ENCODE measurements at regions not wholly inside any gene's neighbourhood (a gene's known extent, or its start where the extent isn't known, plus 50 kb on each side); places are given as distances from the start of the nearest gene placed in this dataset.

- no peak overlapping the region for H3K4me3 ChIP-seq (ENCODE audit: low read depth, low read length, poor library complexity, severe bottlenecking)
These were observed 1554.9 kb downstream of the EFNB2 start for GRCh38 chr13:104980586-104980985.

GRCh38 chr13:104979281-104980030 lies 1556.0 kb downstream of the EFNB2 start:
- peaks cover 4% of the 10 kb centered on the region for H3K4me1 ChIP-seq (ENCODE audit: insufficient read depth, low read length, severe bottlenecking)
- H3K27ac ChIP-seq (ENCODE audit: low read depth, low read length, poor library complexity, severe bottlenecking) = no peak overlapping the region

More at GRCh38 chr13:104980586-104980985, 1554.9 kb downstream of the EFNB2 start:
- H3K27me3 ChIP-seq (ENCODE audit: insufficient read depth, low read length) = no peaks in the 10 kb centered on the region
- H3K9me3 ChIP-seq (ENCODE audit: low read length) = no peaks in the 10 kb centered on the region
- no peaks in the 10 kb centered on the region for H3K36me3 ChIP-seq (ENCODE audit: insufficient read depth, low read length)
- no peaks in the 10 kb centered on the region for H3F3A ChIP-seq (ENCODE audit: insufficient read depth, low read length)
- no peaks in the 10 kb centered on the region for H3K9me2 ChIP-seq (ENCODE audit: low read depth, low read length)
- no peak overlapping the region for H3K27ac ChIP-seq (ENCODE audit: low read depth, low read length, poor library complexity, severe bottlenecking)
- peaks cover 14% of the 10 kb centered on the region for H3K4me1 ChIP-seq (ENCODE audit: insufficient read depth, low read length, severe bottlenecking)
- no peak overlapping the region for H2AFZ ChIP-seq (ENCODE audit: low read length)
- no peak overlapping the region for H3K4me2 ChIP-seq (ENCODE audit: low read length)
- no peaks in the 10 kb centered on the region for H4K20me1 ChIP-seq (ENCODE audit: insufficient read depth, low read length)
- TF ChIP-seq CTCF (IDR thresholded peaks at IDR 0.05; ENCODE audit: low read length) (no peak), EZH2 (IDR thresholded peaks at IDR 0.05; ENCODE audit: borderline replicate concordance, low read length) (no peak)
- H3K9ac ChIP-seq (ENCODE audit: low read length) = no peak overlapping the region
- H3K79me2 ChIP-seq (ENCODE audit: insufficient read depth, low read length) = no peaks in the 10 kb centered on the region

DNA sequence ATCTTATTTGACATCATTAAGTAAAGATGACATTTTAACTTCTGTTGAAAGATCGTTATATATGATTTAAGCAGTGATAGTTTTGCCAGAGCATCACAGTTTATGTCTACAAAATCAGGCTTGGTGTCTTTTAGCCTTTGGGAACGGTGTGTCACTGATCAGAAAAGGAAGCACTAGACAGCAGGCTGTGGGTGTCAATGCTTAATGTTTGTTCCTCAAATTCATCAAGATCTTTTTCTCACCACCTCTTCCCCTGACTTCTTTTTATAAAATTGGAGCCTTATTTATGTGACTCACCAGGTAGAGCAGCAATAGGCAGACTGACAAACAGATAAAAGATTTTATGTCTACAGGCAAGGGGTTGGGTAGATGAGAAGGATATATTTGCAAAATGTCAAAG lies 1558.5 kb downstream of the EFNB2 start:
- H3F3A ChIP-seq (ENCODE audit: insufficient read depth, low read length) = no peaks in the 10 kb centered on the region
- H3K9me2 ChIP-seq (ENCODE audit: low read depth, low read length) = no peaks in the 10 kb centered on the region
- no peaks in the 10 kb centered on the region for H3K9me3 ChIP-seq (ENCODE audit: low read length)
- H3K4me1 ChIP-seq (ENCODE audit: insufficient read depth, low read length, severe bottlenecking) = no peaks in the 10 kb centered on the region
- no peak overlapping the region for H3K4me3 ChIP-seq (ENCODE audit: low read depth, low read length, poor library complexity, severe bottlenecking)
- H3K27ac ChIP-seq (ENCODE audit: low read depth, low read length, poor library complexity, severe bottlenecking) = no peak overlapping the region
- H3K9ac ChIP-seq (ENCODE audit: low read length) = no peak overlapping the region
- no peak overlapping the region for H3K4me2 ChIP-seq (ENCODE audit: low read length)
- H2AFZ ChIP-seq (ENCODE audit: low read length) = no peak overlapping the region
- H4K20me1 ChIP-seq (ENCODE audit: insufficient read depth, low read length) = no peaks in the 10 kb centered on the region
- TF ChIP-seq CTCF (IDR thresholded peaks at IDR 0.05; ENCODE audit: low read length) (no peak), EZH2 (IDR thresholded peaks at IDR 0.05; ENCODE audit: borderline replicate concordance, low read length) (no peak)
- H3K79me2 ChIP-seq (ENCODE audit: insufficient read depth, low read length) = no peaks in the 10 kb centered on the region
- no peaks in the 10 kb centered on the region for H3K36me3 ChIP-seq (ENCODE audit: insufficient read depth, low read length)
- H3K27me3 ChIP-seq (ENCODE audit: insufficient read depth, low read length) = no peaks in the 10 kb centered on the region

More at GRCh38 chr13:104979281-104980030, 1556.0 kb downstream of the EFNB2 start:
- Histone ChIP-seq H4K20me1 (ENCODE audit: insufficient read depth, low read length) (no peaks in the 10 kb centered on the region), H3K9me2 (ENCODE audit: low read depth, low read length) (no peaks in the 10 kb centered on the region), H3K4me3 (ENCODE audit: low read depth, low read length, poor library complexity, severe bottlenecking) (no peak overlapping the region), H3F3A (ENCODE audit: insufficient read depth, low read length) (no peaks in the 10 kb centered on the region), H3K36me3 (ENCODE audit: insufficient read depth, low read length) (no peaks in the 10 kb centered on the region), H3K79me2 (ENCODE audit: insufficient read depth, low read length) (no peaks in the 10 kb centered on the region), H3K4me2 (ENCODE audit: low read length) (no peak overlapping the region), H2AFZ (ENCODE audit: low read length) (no peak overlapping the region), H3K9ac (ENCODE audit: low read length) (no peak overlapping the region), H3K9me3 (ENCODE audit: low read length) (no peaks in the 10 kb centered on the region), H3K27me3 (ENCODE audit: insufficient read depth, low read length) (no peaks in the 10 kb centered on the region)
- TF ChIP-seq CTCF (IDR thresholded peaks at IDR 0.05; ENCODE audit: low read length) (no peak), EZH2 (IDR thresholded peaks at IDR 0.05; ENCODE audit: borderline replicate concordance, low read length) (no peak)
